PC-9 (cell line): ENCODE measurements at regions not wholly inside any gene's neighbourhood (a gene's known extent, or its start where the extent isn't known, plus 50 kb on each side); places are given as distances from the start of the nearest gene placed in this dataset.

Source experiments
- CTCF ChIP-seq: fragments of 200-600 bp; sonication (generic); conservative IDR thresholded peaks from 2 replicates; pipeline ENCODE4 v1.6.1; 2017; ENCODE audit warnings: mixed run types, antibody characterized with exemption, mild to moderate bottlenecking, moderate library complexity
- EZH2 ChIP-seq: fragments of 200-600 bp; sonication (generic); IDR thresholded peaks from 2 replicates; pipeline ENCODE4 v1.8.0; 2017; ENCODE audit warnings: antibody characterized with exemption, low read depth

- TF ChIP-seq CTCF (no peak), EZH2 (no peak)
Measured at GRCh38 chr3:95049841-95050240, 987.0 kb downstream of the NSUN3 start.
